Subcutaneous abdominal adipose tissue (tissue), 5 donors: ENCODE measurements at regions not wholly inside any gene's neighbourhood (a gene's known extent, or its start where the extent isn't known, plus 50 kb on each side); places are given as distances from the start of the nearest gene placed in this dataset.
"Not testable (repeated sequence)": the region's sequence is repeated elsewhere in the genome, so short reads cannot be mapped to it uniquely, and the experiment has no call there.

ENCODE experiments used
- H3K27ac ChIP-seq: one replicate; pipeline ENCODE4 v1.7.0; 2013; ENCODE audit warnings: low read depth, mild to moderate bottlenecking, inconsistent platforms, low read length, moderate library complexity
- H3K27me3 ChIP-seq, 5 donors: one replicate each; pipeline ENCODE4 v1.7.0; 2013; ENCODE audit warnings: low read length in 5 of 5, inconsistent platforms in 1 of 5; ENCODE audit not compliant: control insufficient read depth in 5 of 5, insufficient read depth in 4 of 5
- H3K36me3 ChIP-seq, 5 donors: one replicate each; pipeline ENCODE4 v1.7.0; 2013; ENCODE audit warnings: low read length in 5 of 5; ENCODE audit not compliant: control insufficient read depth in 5 of 5, insufficient read depth in 5 of 5
- H3K4me1 ChIP-seq, 5 donors: one replicate each; pipeline ENCODE4 v1.7.0; 2013; ENCODE audit warnings: low read length in 5 of 5, mild to moderate bottlenecking in 3 of 5, moderate library complexity in 1 of 5; ENCODE audit not compliant: control insufficient read depth in 5 of 5, insufficient read depth in 5 of 5
- H3K4me3 ChIP-seq, 5 donors: one replicate each; pipeline ENCODE4 v1.7.0; 2013; ENCODE audit warnings: low read length in 5 of 5, low read depth in 1 of 5
- H3K9ac ChIP-seq, 5 donors: one replicate each; pipeline ENCODE4 v1.7.0; 2013; ENCODE audit warnings: low read length in 5 of 5, mild to moderate bottlenecking in 4 of 5, moderate library complexity in 3 of 5
- H3K9me3 ChIP-seq, 5 donors: one replicate each; pipeline ENCODE4 v1.7.0; 2013; ENCODE audit warnings: low read length in 5 of 5; ENCODE audit not compliant: control insufficient read depth in 5 of 5
- donor health status: healthy.
- donor health status: healthy.
- donor health status: healthy.
- donor health status: healthy.
- donor health status: healthy.

GRCh38 chr4:3629176-3629575 lies 97.0 kb upstream of the LRPAP1 start:
- not testable (repeated sequence) for H3K36me3 ChIP-seq, H3K4me1 ChIP-seq, H3K27ac ChIP-seq, H3K4me3 ChIP-seq, H3K9ac ChIP-seq
- Histone ChIP-seq H3K9me3 (peaks cover 0 to 11% (median 0%) of the 10 kb centered on the region in 5 donors), H3K27me3 (peaks cover 0 to 17% (median 15%) of the 10 kb centered on the region in 5 donors)

GRCh38 chr4:3628868-3629175 lies 96.6 kb upstream of the LRPAP1 start:
- no peak overlapping the region for H3K9ac ChIP-seq
- H3K36me3 ChIP-seq = no peaks in the 10 kb centered on the region
- peaks cover 0 to 11% (median 0%) of the 10 kb centered on the region in 5 donors for H3K9me3 ChIP-seq
- no peaks in the 10 kb centered on the region for H3K4me1 ChIP-seq
- H3K27me3 ChIP-seq = peaks cover 0 to 19% (median 15%) of the 10 kb centered on the region in 5 donors
- no peak overlapping the region for H3K4me3 ChIP-seq
- H3K27ac ChIP-seq = no peak overlapping the region

- Histone ChIP-seq H3K9me3 (peaks cover 0 to 11% (median 0%) of the 10 kb centered on the region in 5 donors), H3K27me3 (peaks cover 0 to 20% (median 15%) of the 10 kb centered on the region in 5 donors)
- H3K4me1 ChIP-seq, H3K4me3 ChIP-seq, H3K36me3 ChIP-seq, H3K27ac ChIP-seq, H3K9ac ChIP-seq: not testable (repeated sequence)
Measured at GRCh38 chr4:3627967-3628867, 96.0 kb upstream of the LRPAP1 start.

GRCh38 chr4:3627456-3627855 lies 95.2 kb upstream of the LRPAP1 start:
- H3K27ac ChIP-seq, H3K36me3 ChIP-seq, H3K4me1 ChIP-seq, H3K9me3 ChIP-seq, H3K9ac ChIP-seq, H3K4me3 ChIP-seq: not testable (repeated sequence)
- H3K27me3 ChIP-seq = peaks cover 0 to 20% (median 15%) of the 10 kb centered on the region in 5 donors

GRCh38 chr4:3626131-3626884 lies 94.1 kb upstream of the LRPAP1 start:
- H3K36me3 ChIP-seq, H3K4me3 ChIP-seq, H3K9ac ChIP-seq, H3K4me1 ChIP-seq, H3K9me3 ChIP-seq, H3K27ac ChIP-seq: not testable (repeated sequence)
- peaks cover 0 to 20% (median 15%) of the 10 kb centered on the region in 5 donors for H3K27me3 ChIP-seq

- not testable (repeated sequence) for H3K4me1 ChIP-seq, H3K9me3 ChIP-seq
- peaks cover 0 to 18% (median 12%) of the 10 kb centered on the region in 5 donors for H3K27me3 ChIP-seq
Measured at GRCh38 chr4:3625286-3625875, 93.2 kb upstream of the LRPAP1 start.

GRCh38 chr4:3623809-3624329 lies 91.6 kb upstream of the LRPAP1 start:
- not testable (repeated sequence) for H3K4me3 ChIP-seq, H3K9me3 ChIP-seq, H3K9ac ChIP-seq, H3K27ac ChIP-seq, H3K36me3 ChIP-seq, H3K4me1 ChIP-seq
- H3K27me3 ChIP-seq = peaks cover 0 to 17% (median 7%) of the 10 kb centered on the region in 5 donors

More at GRCh38 chr4:3625286-3625875, 93.2 kb upstream of the LRPAP1 start:
- H3K27ac ChIP-seq, H3K4me3 ChIP-seq, H3K9ac ChIP-seq, H3K36me3 ChIP-seq: not testable (repeated sequence)

- no peak overlapping the region for H3K9ac ChIP-seq
- no peaks in the 10 kb centered on the region for H3K36me3 ChIP-seq
- no peaks in the 10 kb centered on the region for H3K9me3 ChIP-seq
- H3K27ac ChIP-seq = no peak overlapping the region
- peaks cover 0 to 17% (median 7%) of the 10 kb centered on the region in 5 donors for H3K27me3 ChIP-seq
- H3K4me1 ChIP-seq = no peaks in the 10 kb centered on the region
- no peak overlapping the region for H3K4me3 ChIP-seq
Measured at GRCh38 chr4:3623106-3623505, 90.9 kb upstream of the LRPAP1 start.

- not testable (repeated sequence) for H3K36me3 ChIP-seq, H3K9me3 ChIP-seq, H3K4me1 ChIP-seq, H3K27ac ChIP-seq, H3K27me3 ChIP-seq, H3K9ac ChIP-seq, H3K4me3 ChIP-seq
Measured at GRCh38 chr4:3620365-3620764, 88.1 kb upstream of the LRPAP1 start.

- H3K4me3 ChIP-seq, H3K9me3 ChIP-seq, H3K9ac ChIP-seq, H3K27ac ChIP-seq, H3K27me3 ChIP-seq, H3K4me1 ChIP-seq, H3K36me3 ChIP-seq: not testable (repeated sequence)
Measured at GRCh38 chr4:3619698-3620097, 87.5 kb upstream of the LRPAP1 start.
